ENCODE measurements at regions not wholly inside any gene's neighbourhood (a gene's known extent, or its start where the extent isn't known, plus 50 kb on each side); places are given as distances from the start of the nearest gene placed in this dataset.
"Not testable (repeated sequence)": the region's sequence is repeated elsewhere in the genome, so short reads cannot be mapped to it uniquely, and the experiment has no call there.

GRCh38 chr12:20128928-20129327, 239.4 kb upstream of the PDE3A start:
- DNase-seq (ENCODE audit: low spot score): no peak

GRCh38 chr12:20132818-20133217, 235.5 kb upstream of the PDE3A start:
- DNase-seq (ENCODE audit: low spot score): no peak

GRCh38 chr12:20134652-20135051, 233.7 kb upstream of the PDE3A start:
- no peak for DNase-seq (ENCODE audit: low spot score)

GRCh38 chr12:20140751-20141150, 227.6 kb upstream of the PDE3A start:
- no peak for DNase-seq (ENCODE audit: low spot score)

GRCh38 chr12:20142316-20142715, 226.0 kb upstream of the PDE3A start:
- DNase-seq (ENCODE audit: low spot score): no peak

GRCh38 chr12:20142956-20143355, 225.4 kb upstream of the PDE3A start:
- no peak for DNase-seq (ENCODE audit: low spot score)

- DNase-seq (ENCODE audit: low spot score): no peak
Observed at GRCh38 chr12:20144341-20144740, 224.0 kb upstream of the PDE3A start.

- no peak for DNase-seq (ENCODE audit: low spot score)
Observed at GRCh38 chr12:20148241-20148640, 220.1 kb upstream of the PDE3A start.

GRCh38 chr12:20150835-20151422, 217.4 kb upstream of the PDE3A start:
- DNase-seq (ENCODE audit: low spot score): no peak

GRCh38 chr12:20154052-20154451, 214.3 kb upstream of the PDE3A start:
- DNase-seq (ENCODE audit: low spot score): peak; percentile 2

GRCh38 chr12:20155374-20155773, 213.0 kb upstream of the PDE3A start:
- DNase-seq (ENCODE audit: low spot score): no peak

- not testable (repeated sequence) for DNase-seq (ENCODE audit: low spot score)
Observed at GRCh38 chr12:20160899-20161298, 207.4 kb upstream of the PDE3A start.

GRCh38 chr12:20174528-20175175, 193.7 kb upstream of the PDE3A start:
- no peak for DNase-seq (ENCODE audit: low spot score)

GRCh38 chr12:20175704-20176388, 192.5 kb upstream of the PDE3A start:
- DNase-seq (ENCODE audit: low spot score): no peak

- DNase-seq (ENCODE audit: low spot score): no peak
Observed at GRCh38 chr12:20181416-20182180, 186.7 kb upstream of the PDE3A start.

GRCh38 chr12:20183563-20183962, 184.8 kb upstream of the PDE3A start:
- no peak for DNase-seq (ENCODE audit: low spot score)

- no peak for DNase-seq (ENCODE audit: low spot score)
Observed at GRCh38 chr12:20184514-20184913, 183.8 kb upstream of the PDE3A start.

GRCh38 chr12:20187456-20187855, 180.9 kb upstream of the PDE3A start:
- no peak for DNase-seq (ENCODE audit: low spot score)

- DNase-seq (ENCODE audit: low spot score): no peak
Observed at GRCh38 chr12:20188930-20189653, 179.2 kb upstream of the PDE3A start.

GRCh38 chr12:20189767-20190166, 178.6 kb upstream of the PDE3A start:
- DNase-seq (ENCODE audit: low spot score): no peak

GRCh38 chr12:20194171-20194570, 174.2 kb upstream of the PDE3A start:
- peak; percentile 57 for DNase-seq (ENCODE audit: low spot score)

- no peak for DNase-seq (ENCODE audit: low spot score)
Observed at GRCh38 chr12:20196767-20197166, 171.6 kb upstream of the PDE3A start.
